HCT116 (cell line): ENCODE measurements at regions not wholly inside any gene's neighbourhood (a gene's known extent, or its start where the extent isn't known, plus 50 kb on each side); places are given as distances from the start of the nearest gene placed in this dataset.
"Not testable (repeated sequence)": the region's sequence is repeated elsewhere in the genome, so short reads cannot be mapped to it uniquely, and the experiment has no call there.

Source experiments
- ATAC-seq: fragments of 200-7000 bp; cut with Tn5 transposase; 2 replicates; pipeline ENCODE4 v1.9.1; 2020; ENCODE audit warnings: mild to moderate bottlenecking, moderate library complexity
- BruUV-seq: library from RNA; stranded (reverse); fragments of 400-500 nt; replicated peaks from 2 replicates; lab custom pipeline; 2021; lab: Mats Ljungman, UMichigan
- CTCF ChIA-PET: fragments of 300-600 bp; sonication (Branson Sonifier 250); formaldehyde crosslinking; loops from one replicate; lab custom pipeline; 2021; ENCODE audit warnings: antibody characterized with exemption; lab: Charles Lee
- POLR2A ChIA-PET: fragments of 300-600, 350-600 bp; sonication (Branson Sonifier 250); formaldehyde crosslinking; loops from one replicate; lab custom pipeline; 2021; ENCODE audit warnings: antibody characterized with exemption; lab: Charles Lee
- RAD21 ChIA-PET, 2 experiments: fragments of 300-600 bp; sonication (Branson Sonifier 250); formaldehyde crosslinking; loops; one replicate each; lab custom pipeline; 2023; ENCODE audit warnings: low total read pairs in 2 of 2; ENCODE audit not compliant: uncharacterized antibody in 2 of 2, unreplicated experiment in 2 of 2, low non-redundant PET in 1 of 2; lab: Charles Lee
- DNase-seq: peaks from one replicate; pipeline ENCODE4 v3.0.0-alpha.2; 2010; ENCODE audit warnings: low read depth, low spot score
- H2AFZ ChIP-seq: fragments of 200-600 bp; shearing (Covaris generic), sonication (generic); 2 replicates; pipeline ENCODE4 v1.6.1; 2017; ENCODE audit warnings: low read depth, mixed run types, mixed read lengths, antibody characterized with exemption, low read length; ENCODE audit not compliant: poor library complexity, severe bottlenecking
- H3K27ac ChIP-seq: 2 replicates; pipeline ENCODE4 v1.5.1; 2012; ENCODE audit warnings: low read depth, low read length
- H3K27me3 ChIP-seq: fragments of 200-600 bp; sonication (generic); 2 replicates; pipeline ENCODE4 v1.6.1; 2016; ENCODE audit warnings: mixed run types, low read length, mixed read lengths; ENCODE audit not compliant: insufficient read depth
- H3K36me3 ChIP-seq, 2 experiments: fragments of 200-500 bp in 1 of 2; fragments of 200-600 bp in 1 of 2; sonication (Bioruptor generic) in 1 of 2; sonication (generic) in 1 of 2; 2 replicates each; pipeline versions ENCODE4 v1.5.1 to v1.6.1; 2014 to 2016; ENCODE audit warnings: low read length in 2 of 2, inconsistent platforms in 1 of 2, mixed read lengths in 1 of 2, mixed run types in 1 of 2; ENCODE audit not compliant: insufficient read depth in 2 of 2, control insufficient read depth in 1 of 2
- H3K4me1 ChIP-seq, 2 experiments: fragments of 200-600 bp in 1 of 2; sonication (generic) in 1 of 2; 2 replicates each; pipeline versions ENCODE4 v1.5.1 to v1.6.1; 2012 to 2017; ENCODE audit warnings: low read length in 2 of 2, inconsistent platforms in 1 of 2, mild to moderate bottlenecking in 1 of 2, mixed read lengths in 1 of 2, mixed run types in 1 of 2, moderate library complexity in 1 of 2; ENCODE audit not compliant: insufficient read depth in 2 of 2, control insufficient read depth in 1 of 2
- H3K4me2 ChIP-seq: fragments of 200-600 bp; sonication (generic); 2 replicates; pipeline ENCODE4 v1.6.1; 2017; ENCODE audit warnings: mixed run types, low read length, mixed read lengths
- H3K4me3 ChIP-seq, 2 experiments: fragments of 200-600 bp in 1 of 2; sonication (generic) in 1 of 2; replicated peaks in 1 of 2; 2 replicates each; pipeline ENCODE4 v1.5.1; 2011 to 2016; ENCODE audit warnings: low read length in 2 of 2, control low read depth in 1 of 2, low read depth in 1 of 2, mild to moderate bottlenecking in 1 of 2, mixed read lengths in 1 of 2, mixed run types in 1 of 2
- H3K79me2 ChIP-seq: fragments of 200-600 bp; sonication (generic); 2 replicates; pipeline ENCODE4 v1.6.1; 2017; ENCODE audit warnings: mild to moderate bottlenecking, mixed run types, low read length, moderate library complexity, mixed read lengths; ENCODE audit not compliant: insufficient read depth
- H3K9ac ChIP-seq: fragments of 200-600 bp; sonication (generic); 2 replicates; pipeline ENCODE4 v1.6.1; 2016; ENCODE audit warnings: low read length, mixed read lengths
- H3K9me2 ChIP-seq: fragments of 200-600 bp; sonication (generic), shearing (Covaris generic); 2 replicates; pipeline ENCODE4 v1.6.1; 2017; ENCODE audit warnings: mixed run types, mild to moderate bottlenecking, moderate library complexity; ENCODE audit not compliant: insufficient read depth
- H3K9me3 ChIP-seq, 2 experiments: fragments of 200-500 bp in 1 of 2; fragments of 200-600 bp in 1 of 2; sonication (Bioruptor generic) in 1 of 2; sonication (generic) in 1 of 2; 2 replicates each; pipeline ENCODE4 v1.6.1; 2014 to 2017; ENCODE audit warnings: low read length in 2 of 2, mixed read lengths in 2 of 2, inconsistent platforms in 1 of 2, low read depth in 1 of 2, mild to moderate bottlenecking in 1 of 2, mixed run types in 1 of 2, moderate library complexity in 1 of 2; ENCODE audit not compliant: control insufficient read depth in 1 of 2, insufficient read depth in 1 of 2
- H4K20me1 ChIP-seq: fragments of 200-600 bp; sonication (generic), shearing (Covaris generic); 2 replicates; pipeline ENCODE4 v1.6.1; 2017; ENCODE audit warnings: mixed run types, mild to moderate bottlenecking, moderate library complexity; ENCODE audit not compliant: insufficient read depth
- intact Hi-C: fragments of 100-400 bp; cut with micrococcal nuclease; formaldehyde crosslinking; loops from 2 replicates; pipeline ENCODE4 v1.10.0; 2022

GRCh38 chr9:40321857-40322256 is 806.6 kb downstream of the FOXD4L6 start:
- DNase-seq, H3K4me1 ChIP-seq, H3K4me2 ChIP-seq, H3K27me3 ChIP-seq, RAD21 ChIA-PET, CTCF ChIA-PET, H3K4me3 ChIP-seq, BruUV-seq, H3K9ac ChIP-seq, intact Hi-C loops, H3K36me3 ChIP-seq, ATAC-seq, H3K9me2 ChIP-seq, H4K20me1 ChIP-seq, H3K9me3 ChIP-seq, H2AFZ ChIP-seq, POLR2A ChIA-PET, H3K79me2 ChIP-seq, H3K27ac ChIP-seq: not testable (repeated sequence)

DNA sequence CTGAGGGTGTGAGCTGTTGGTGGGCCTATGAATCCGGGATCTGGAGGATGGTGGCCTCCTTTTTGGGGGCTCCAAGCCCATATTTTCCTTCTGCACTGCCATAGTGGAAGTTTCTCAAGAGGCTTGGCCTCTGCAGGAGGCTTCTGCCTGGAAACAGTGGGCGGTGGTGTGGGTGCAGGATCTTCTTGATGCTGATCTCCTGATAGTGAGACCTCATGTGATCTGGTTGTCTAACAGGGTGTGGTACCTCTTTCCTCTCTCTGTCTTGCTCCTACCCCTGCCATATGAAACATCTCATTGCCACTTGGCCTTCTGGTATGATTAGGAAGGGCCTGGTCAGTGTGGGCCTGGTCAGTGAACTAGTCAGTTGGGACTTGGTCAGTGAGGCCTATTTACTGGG is 807.3 kb downstream of the FOXD4L6 start:
- H2AFZ ChIP-seq, H3K79me2 ChIP-seq, H3K9me2 ChIP-seq, BruUV-seq, H3K27ac ChIP-seq, H3K4me3 ChIP-seq, H3K9me3 ChIP-seq, H3K4me2 ChIP-seq, RAD21 ChIA-PET, DNase-seq, H3K27me3 ChIP-seq, POLR2A ChIA-PET, ATAC-seq, H3K36me3 ChIP-seq, H4K20me1 ChIP-seq, H3K4me1 ChIP-seq, H3K9ac ChIP-seq, intact Hi-C loops, CTCF ChIA-PET: not testable (repeated sequence)

DNA sequence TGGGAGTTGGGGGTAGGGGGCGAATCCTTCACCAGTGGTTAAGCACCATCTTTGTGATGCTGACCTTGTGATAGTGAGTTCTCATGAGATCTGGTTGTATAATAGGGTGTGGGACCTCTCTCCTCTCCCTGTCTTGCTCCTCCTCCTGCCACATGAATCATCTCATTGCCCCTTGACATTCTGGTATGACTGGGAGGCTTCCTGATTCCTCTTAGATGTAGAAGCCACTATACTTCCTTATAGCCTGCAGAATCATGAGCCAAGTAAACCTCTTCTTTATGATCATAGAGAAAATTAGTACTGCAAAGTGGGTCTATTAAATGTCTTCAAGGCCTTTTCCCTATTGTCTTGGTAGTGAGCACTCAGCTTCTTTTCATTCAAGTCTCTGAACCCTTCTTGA is 813.3 kb downstream of the FOXD4L6 start:
- not testable (repeated sequence) for H3K9me3 ChIP-seq, H2AFZ ChIP-seq

DNA sequence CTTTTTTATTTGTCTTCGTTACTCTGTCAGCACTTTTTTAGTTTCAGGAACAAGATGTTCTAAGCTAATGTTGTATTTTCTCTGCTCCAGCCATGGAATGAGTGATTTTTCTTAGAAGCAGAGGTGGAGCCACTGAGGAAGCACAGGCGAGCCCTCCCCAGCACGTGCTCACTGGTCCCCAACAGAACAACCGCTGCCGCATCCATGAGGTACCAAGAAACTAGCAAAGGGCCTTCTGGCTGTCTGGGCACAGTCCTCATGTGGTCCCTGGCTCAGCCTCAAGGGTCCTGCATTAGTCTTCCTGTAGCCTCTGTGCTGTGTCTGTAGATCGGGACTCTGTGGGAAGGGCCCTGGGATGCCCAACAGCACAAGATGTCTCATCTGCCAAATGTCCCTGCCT is 838.5 kb downstream of the FOXD4L6 start:
- H3K79me2 ChIP-seq, H3K4me2 ChIP-seq, H3K9ac ChIP-seq, ATAC-seq, CTCF ChIA-PET, H3K9me3 ChIP-seq, H3K36me3 ChIP-seq, H3K9me2 ChIP-seq, H3K27ac ChIP-seq, H3K4me1 ChIP-seq, H4K20me1 ChIP-seq, DNase-seq, H2AFZ ChIP-seq, RAD21 ChIA-PET, H3K4me3 ChIP-seq, H3K27me3 ChIP-seq, intact Hi-C loops, POLR2A ChIA-PET, BruUV-seq: not testable (repeated sequence)

More for the DNA sequence above, 813.3 kb downstream of the FOXD4L6 start:
- H3K4me3 ChIP-seq, H3K27me3 ChIP-seq, CTCF ChIA-PET, DNase-seq, H3K79me2 ChIP-seq, H3K9me2 ChIP-seq, H3K36me3 ChIP-seq, BruUV-seq, H3K4me1 ChIP-seq, RAD21 ChIA-PET, H3K4me2 ChIP-seq, ATAC-seq, POLR2A ChIA-PET, intact Hi-C loops, H3K27ac ChIP-seq, H3K9ac ChIP-seq, H4K20me1 ChIP-seq: not testable (repeated sequence)
